ENCODE measurements at regions not wholly inside any gene's neighbourhood (a gene's known extent, or its start where the extent isn't known, plus 50 kb on each side); places are given as distances from the start of the nearest gene placed in this dataset.
"Not testable (repeated sequence)": the region's sequence is repeated elsewhere in the genome, so short reads cannot be mapped to it uniquely, and the experiment has no call there.

GRCh38 chr4:116537828-116538227, 547.5 kb downstream of the TRAM1L1 start:
- intact Hi-C loops (cut with micrococcal nuclease; ENCODE audit: unreplicated experiment) (no loop called here), in situ Hi-C loops (cut with HindIII; ENCODE audit: low pct_unique_long_range_greater_than_20kb, low sequenced_read_pairs) (no loop called here)
- DNase-seq (ENCODE audit: low read depth, low spot score) (no peak), ATAC-seq (no peak)
- Histone ChIP-seq H3K27me3 (ENCODE audit: control insufficient read depth, insufficient read depth, low read length) (no peaks in the 10 kb centered on the region), H3K4me3 (ENCODE audit: low read depth in 2 of 2, low read length in 2 of 2) (no peak overlapping the region), H3K36me3 (ENCODE audit: control insufficient read depth, insufficient read depth, low read length) (no peaks in the 10 kb centered on the region; the same call in 1 of the 2 replicates), H3K27ac (ENCODE audit: low read length) (no peak overlapping the region), H3K4me1 (ENCODE audit: control insufficient read depth, insufficient read depth, low read length) (no peaks in the 10 kb centered on the region), H3K9me3 (ENCODE audit: control insufficient read depth, insufficient read depth, low read depth, low read length) (no peaks in the 10 kb centered on the region)
- no TSS peak for BruUV-seq (replicated peaks)
- TF ChIP-seq TCF7L2 (IDR thresholded peaks at IDR 0.05; ENCODE audit: low read depth, low read length) (no peak), POLR2AphosphoS5 (IDR thresholded peaks at IDR 0.05; ENCODE audit: low read depth, low read length) (no peak), SIN3A (IDR thresholded peaks at IDR 0.05; ENCODE audit: borderline replicate concordance, insufficient read depth, low read depth, low read length) (no peak), CTCF (IDR thresholded peaks at IDR 0.05) (no peak)
- TF ChIP-seq, protein P1, sequence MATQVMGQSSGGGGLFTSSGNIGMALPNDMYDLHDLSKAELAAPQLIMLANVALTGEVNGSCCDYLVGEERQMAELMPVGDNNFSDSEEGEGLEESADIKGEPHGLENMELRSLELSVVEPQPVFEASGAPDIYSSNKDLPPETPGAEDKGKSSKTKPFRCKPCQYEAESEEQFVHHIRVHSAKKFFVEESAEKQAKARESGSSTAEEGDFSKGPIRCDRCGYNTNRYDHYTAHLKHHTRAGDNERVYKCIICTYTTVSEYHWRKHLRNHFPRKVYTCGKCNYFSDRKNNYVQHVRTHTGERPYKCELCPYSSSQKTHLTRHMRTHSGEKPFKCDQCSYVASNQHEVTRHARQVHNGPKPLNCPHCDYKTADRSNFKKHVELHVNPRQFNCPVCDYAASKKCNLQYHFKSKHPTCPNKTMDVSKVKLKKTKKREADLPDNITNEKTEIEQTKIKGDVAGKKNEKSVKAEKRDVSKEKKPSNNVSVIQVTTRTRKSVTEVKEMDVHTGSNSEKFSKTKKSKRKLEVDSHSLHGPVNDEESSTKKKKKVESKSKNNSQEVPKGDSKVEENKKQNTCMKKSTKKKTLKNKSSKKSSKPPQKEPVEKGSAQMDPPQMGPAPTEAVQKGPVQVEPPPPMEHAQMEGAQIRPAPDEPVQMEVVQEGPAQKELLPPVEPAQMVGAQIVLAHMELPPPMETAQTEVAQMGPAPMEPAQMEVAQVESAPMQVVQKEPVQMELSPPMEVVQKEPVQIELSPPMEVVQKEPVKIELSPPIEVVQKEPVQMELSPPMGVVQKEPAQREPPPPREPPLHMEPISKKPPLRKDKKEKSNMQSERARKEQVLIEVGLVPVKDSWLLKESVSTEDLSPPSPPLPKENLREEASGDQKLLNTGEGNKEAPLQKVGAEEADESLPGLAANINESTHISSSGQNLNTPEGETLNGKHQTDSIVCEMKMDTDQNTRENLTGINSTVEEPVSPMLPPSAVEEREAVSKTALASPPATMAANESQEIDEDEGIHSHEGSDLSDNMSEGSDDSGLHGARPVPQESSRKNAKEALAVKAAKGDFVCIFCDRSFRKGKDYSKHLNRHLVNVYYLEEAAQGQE (IDR thresholded peaks at IDR 0.05; ENCODE audit: insufficient read depth in 1 of 2, low read depth in 2 of 2, low read length in 1 of 2), result no peak
- ChIA-PET POLR2A (no interaction called here), CTCF (no interaction called here)

GRCh38 chr4:116536024-116536423, 549.4 kb downstream of the TRAM1L1 start:
- intact Hi-C loops (cut with micrococcal nuclease; ENCODE audit: unreplicated experiment); H3K4me3 ChIP-seq (ENCODE audit: low read depth in 2 of 2, low read length in 2 of 2); H3K9me3 ChIP-seq (ENCODE audit: control insufficient read depth, insufficient read depth, low read depth, low read length); H3K36me3 ChIP-seq (ENCODE audit: control insufficient read depth, insufficient read depth, low read length); ATAC-seq; H3K4me1 ChIP-seq (ENCODE audit: control insufficient read depth, insufficient read depth, low read length); BruUV-seq (replicated peaks); in situ Hi-C loops (cut with HindIII; ENCODE audit: low pct_unique_long_range_greater_than_20kb, low sequenced_read_pairs); POLR2A ChIA-PET; CTCF ChIA-PET; DNase-seq (ENCODE audit: low read depth, low spot score); H3K27me3 ChIP-seq (ENCODE audit: control insufficient read depth, insufficient read depth, low read length); H3K27ac ChIP-seq (ENCODE audit: low read length): not testable (repeated sequence)

- in situ Hi-C loops (cut with HindIII; ENCODE audit: low pct_unique_long_range_greater_than_20kb, low sequenced_read_pairs), result no loop called here
- Histone ChIP-seq H3K36me3 (ENCODE audit: control insufficient read depth, insufficient read depth, low read length) (no peaks in the 10 kb centered on the region), H3K27me3 (ENCODE audit: control insufficient read depth, insufficient read depth, low read length) (no peaks in the 10 kb centered on the region), H3K4me3 (ENCODE audit: low read depth in 2 of 2, low read length in 2 of 2) (no peak overlapping the region), H3K4me1 (ENCODE audit: control insufficient read depth, insufficient read depth, low read length) (no peaks in the 10 kb centered on the region), H3K27ac (ENCODE audit: low read length) (no peak overlapping the region), H3K9me3 (ENCODE audit: control insufficient read depth, insufficient read depth, low read depth, low read length) (no peaks in the 10 kb centered on the region)
- intact Hi-C loops (cut with micrococcal nuclease; ENCODE audit: unreplicated experiment), result no loop called here
- no peak for ATAC-seq
- ChIA-PET POLR2A (no interaction called here), CTCF (no interaction called here)
- DNase-seq (ENCODE audit: low read depth, low spot score), result no peak
- BruUV-seq (replicated peaks), result no TSS peak
- TF ChIP-seq TCF7L2 (IDR thresholded peaks at IDR 0.05; ENCODE audit: low read depth, low read length), result no peak
- TF ChIP-seq SIN3A (IDR thresholded peaks at IDR 0.05; ENCODE audit: borderline replicate concordance, insufficient read depth, low read depth, low read length), result no peak
- TF ChIP-seq, protein P1 (IDR thresholded peaks at IDR 0.05; ENCODE audit: insufficient read depth in 1 of 2, low read depth in 2 of 2, low read length in 1 of 2), result no peak
- TF ChIP-seq CTCF (IDR thresholded peaks at IDR 0.05), result no peak
Observed at GRCh38 chr4:116531870-116532269, 553.5 kb downstream of the TRAM1L1 start.
